Body of pancreas (tissue), 4 donors: ENCODE measurements at regions not wholly inside any gene's neighbourhood (a gene's known extent, or its start where the extent isn't known, plus 50 kb on each side); places are given as distances from the start of the nearest gene placed in this dataset.

Experiments used
- CTCF ChIP-seq, 7 experiments: fragments of 450-650 bp in 4 of 7; fragments of 200-600 bp in 3 of 7; sonication (generic) in 3 of 7; IDR thresholded peaks; one replicate each; pipeline ENCODE4 v1.5.1; 2016 to 2019; ENCODE audit warnings: antibody characterized with exemption in 7 of 7
- POLR2A ChIP-seq, 3 donors: fragments of 450-650 bp; IDR thresholded peaks; one replicate each; pipeline ENCODE4 v1.6.1; 2016; ENCODE audit warnings: antibody characterized with exemption in 3 of 3, mild to moderate bottlenecking in 2 of 3

GRCh38 chr7:19530261-19530660, 178.6 kb downstream of the POLR1F start:
- TF ChIP-seq POLR2A (IDR thresholded peaks at IDR 0.05) (no peak), CTCF (IDR thresholded peaks at IDR 0.05) (no peak)
